ENCODE measurements at regions not wholly inside any gene's neighbourhood (a gene's known extent, or its start where the extent isn't known, plus 50 kb on each side); places are given as distances from the start of the nearest gene placed in this dataset.

GRCh38 chr16:59733321-59733720, 999.2 kb upstream of the GOT2 start:
- TF ChIP-seq TAF1 (IDR thresholded peaks at IDR 0.05; ENCODE audit: low read depth) (no peak), EP300 (IDR thresholded peaks at IDR 0.05; ENCODE audit: borderline replicate concordance) (no peak), RAD21 (IDR thresholded peaks at IDR 0.05; ENCODE audit: low read depth) (no peak), CEBPB (IDR thresholded peaks at IDR 0.05) (no peak), NFIC (IDR thresholded peaks at IDR 0.05) (no peak), TEAD4 (IDR thresholded peaks at IDR 0.05) (no peak), ZBTB7A (IDR thresholded peaks at IDR 0.05; ENCODE audit: low read depth) (no peak), YY1 (IDR thresholded peaks at IDR 0.05; ENCODE audit: low read depth) (no peak), EGR1 (IDR thresholded peaks at IDR 0.05) (no peak)
